IMR-90 (cell line): ENCODE measurements at regions not wholly inside any gene's neighbourhood (a gene's known extent, or its start where the extent isn't known, plus 50 kb on each side); places are given as distances from the start of the nearest gene placed in this dataset.

Experiments used
- ATAC-seq: fragments of 200-7000 bp; cut with Tn5 transposase; 2 replicates; pipeline ENCODE4 v1.9.1; 2020; ENCODE audit warnings: low read depth, mild to moderate bottlenecking, moderate library complexity
- BruUV-seq: library from RNA; stranded (reverse); fragments of 400-500 nt; replicated peaks from 2 replicates; lab custom pipeline; 2021; lab: Mats Ljungman, UMichigan
- CTCF ChIA-PET: fragments of 300-600 bp; formaldehyde crosslinking; extraction: SDS; loops from one replicate; lab custom pipeline; 2021; ENCODE audit warnings: antibody characterized with exemption; lab: Yijun Ruan, JAX
- POLR2A ChIA-PET: fragments of 300-600 bp; sonication (Branson Sonifier 250); formaldehyde crosslinking; loops from one replicate; lab custom pipeline; 2022; ENCODE audit warnings: antibody characterized with exemption; ENCODE audit not compliant: unreplicated experiment; lab: Charles Lee
- DNase-seq: peaks from one replicate; pipeline ENCODE4 v3.0.0; 2013
- H2AFZ ChIP-seq: replicated peaks from 2 replicates; pipeline ENCODE3; 2013; ENCODE audit warnings: low read length, mild to moderate bottlenecking; ENCODE audit not compliant: poor library complexity
- H2AK5ac ChIP-seq: 2 replicates; pipeline ENCODE4 v1.6.1; 2013; ENCODE audit warnings: low read depth, low read length, inconsistent platforms
- H2AK9ac ChIP-seq: replicated peaks from 2 replicates; pipeline ENCODE3; 2013; ENCODE audit warnings: mild to moderate bottlenecking, low read depth, low read length, moderate library complexity; ENCODE audit not compliant: poor library complexity
- H2BK120ac ChIP-seq: 2 replicates; pipeline ENCODE4 v1.6.1; 2013; ENCODE audit warnings: low read depth, low read length, inconsistent platforms
- H2BK15ac ChIP-seq: 3 replicates; pipeline ENCODE4 v1.6.1; 2013; ENCODE audit warnings: low read depth, low read length, inconsistent platforms
- H2BK20ac ChIP-seq: 2 replicates; pipeline ENCODE4 v1.6.1; 2013; ENCODE audit warnings: low read depth, mild to moderate bottlenecking, inconsistent platforms, low read length, moderate library complexity
- H2BK5ac ChIP-seq: 2 replicates; pipeline ENCODE4 v1.6.1; 2013; ENCODE audit warnings: mild to moderate bottlenecking, low read depth, low read length, inconsistent platforms; ENCODE audit not compliant: poor library complexity, severe bottlenecking
- H3K14ac ChIP-seq: replicated peaks from 2 replicates; pipeline ENCODE4 v1.6.1; 2013; ENCODE audit warnings: low read depth, low read length, inconsistent platforms
- H3K18ac ChIP-seq: 2 replicates; pipeline ENCODE4 v1.6.1; 2013; ENCODE audit warnings: low read depth, low read length, control low read depth
- H3K23ac ChIP-seq: 2 replicates; pipeline ENCODE4 v1.6.1; 2013; ENCODE audit warnings: low read depth, low read length, inconsistent platforms
- H3K27ac ChIP-seq: 2 replicates; pipeline ENCODE4 v1.5.1; 2013; ENCODE audit warnings: mild to moderate bottlenecking, control low read depth, low read length; ENCODE audit not compliant: insufficient read depth
- H3K27me3 ChIP-seq: 2 replicates; pipeline ENCODE4 v1.6.1; 2013; ENCODE audit warnings: low read length; ENCODE audit not compliant: control insufficient read depth, insufficient read depth
- H3K36me3 ChIP-seq: 2 replicates; pipeline ENCODE4 v1.6.1; 2013; ENCODE audit warnings: low read length, mixed read lengths; ENCODE audit not compliant: control insufficient read depth, insufficient read depth
- H3K4ac ChIP-seq: 2 replicates; pipeline ENCODE4 v1.6.1; 2013; ENCODE audit warnings: low read depth, low read length, inconsistent platforms
- H3K4me1 ChIP-seq: 2 replicates; pipeline ENCODE4 v1.6.1; 2013; ENCODE audit warnings: low read length, mixed read lengths; ENCODE audit not compliant: control insufficient read depth, insufficient read depth
- H3K4me2 ChIP-seq: 2 replicates; pipeline ENCODE4 v1.6.1; 2013; ENCODE audit warnings: low read depth, mild to moderate bottlenecking, control low read depth, low read length, moderate library complexity
- H3K4me3 ChIP-seq: 2 replicates; pipeline ENCODE4 v1.5.1; 2013; ENCODE audit warnings: low read depth, mild to moderate bottlenecking, control low read depth, low read length, moderate library complexity; ENCODE audit not compliant: insufficient read depth
- H3K56ac ChIP-seq: 2 replicates; pipeline ENCODE4 v1.6.1; 2013; ENCODE audit warnings: low read length, inconsistent platforms; ENCODE audit not compliant: insufficient read depth; ENCODE audit errors: extremely low read depth
- H3K79me1 ChIP-seq, 2 experiments: 2 replicates each; pipeline ENCODE4 v1.6.1; 2013; ENCODE audit warnings: low read length in 2 of 2, inconsistent platforms in 1 of 2, low read depth in 1 of 2
- H3K9ac ChIP-seq: 2 replicates; pipeline ENCODE4 v1.6.1; 2013; ENCODE audit warnings: low read depth, low read length, control low read depth
- H3K9me1 ChIP-seq: 2 replicates; pipeline ENCODE4 v1.6.1; 2013; ENCODE audit warnings: low read length, inconsistent platforms; ENCODE audit not compliant: insufficient read depth
- H3K9me3 ChIP-seq: 2 replicates; pipeline ENCODE4 v1.6.1; 2013; ENCODE audit warnings: low read length; ENCODE audit not compliant: control insufficient read depth, insufficient read depth
- H4K20me1 ChIP-seq: 2 replicates; pipeline ENCODE4 v1.6.1; 2013; ENCODE audit warnings: low read length, inconsistent platforms; ENCODE audit not compliant: insufficient read depth
- H4K5ac ChIP-seq: 2 replicates; pipeline ENCODE4 v1.6.1; 2013; ENCODE audit warnings: mild to moderate bottlenecking, low read depth, low read length, control low read depth
- H4K8ac ChIP-seq, 2 experiments: 2 replicates each; pipeline ENCODE4 v1.6.1; 2013; ENCODE audit warnings: low read depth in 2 of 2, low read length in 2 of 2, control low read depth in 1 of 2, inconsistent platforms in 1 of 2
- H4K91ac ChIP-seq: 2 replicates; pipeline ENCODE4 v1.6.1; 2013; ENCODE audit warnings: low read depth, low read length, inconsistent platforms; ENCODE audit not compliant: insufficient read depth
- BHLHE40 ChIP-seq: fragments of 150-350 bp; IDR thresholded peaks from 2 replicates; pipeline ENCODE4 v1.6.1; 2016; ENCODE audit warnings: mild to moderate bottlenecking, low read depth, low read length
- CEBPB ChIP-seq: IDR thresholded peaks from 2 replicates; pipeline ENCODE4 v1.6.1; 2012; ENCODE audit warnings: low read depth, low read length, improper control_type of control experiment
- FOS ChIP-seq: fragments of 150-350 bp; IDR thresholded peaks from 2 replicates; pipeline ENCODE4 v1.6.1; 2016; ENCODE audit warnings: low read depth, low read length
- MAZ ChIP-seq: IDR thresholded peaks from 2 replicates; pipeline ENCODE4 v1.6.1; 2012; ENCODE audit warnings: low read depth, mild to moderate bottlenecking, low read length, improper control_type of control experiment, moderate library complexity, borderline replicate concordance
- MXI1 ChIP-seq: IDR thresholded peaks from 2 replicates; pipeline ENCODE4 v1.6.1; 2012; ENCODE audit warnings: low read depth, mild to moderate bottlenecking, low read length, moderate library complexity, borderline replicate concordance
- RCOR1 ChIP-seq: IDR thresholded peaks from 2 replicates; pipeline ENCODE4 v1.6.1; 2012; ENCODE audit warnings: mild to moderate bottlenecking, low read length, improper control_type of control experiment; ENCODE audit not compliant: insufficient replicate concordance
- WGBS, 2 experiments: methylation state at CpG; one replicate each; pipeline versions ENCODE4 v1.1.5 to v1.1.7; 2013; ENCODE audit warnings: missing lambda C conversion rate in 2 of 2; ENCODE audit not compliant: insufficient read length in 1 of 2; ENCODE audit errors: extremely low coverage in 2 of 2; 5-methylcytosine and 5-hydroxymethylcytosine counted together
- dilution Hi-C: fragments of 300-500 bp; cut with HindIII; formaldehyde crosslinking; loops from one replicate; pipeline ENCODE4 v1.14.3; 2018; ENCODE audit warnings: low sequenced_read_pairs; ENCODE audit not compliant: unreplicated experiment
- in situ Hi-C: fragments of 300-500 bp; cut with MboI; formaldehyde crosslinking; loops from 3 replicates; pipeline ENCODE4 v1.14.3; 2019; ENCODE audit warnings: low sequenced_read_pairs, inconsistent platforms, mixed read lengths
- intact Hi-C: fragments of 100-400 bp; cut with micrococcal nuclease; formaldehyde crosslinking; loops from 2 replicates; pipeline ENCODE4 v1.10.0; 2022
- TF ChIP-seq, protein P1 (sequence below): conservative IDR thresholded peaks from 2 replicates; pipeline ENCODE4 v1.5.1; 2012; ENCODE audit warnings: mild to moderate bottlenecking, low read depth, low read length, improper control_type of control experiment

DNA sequence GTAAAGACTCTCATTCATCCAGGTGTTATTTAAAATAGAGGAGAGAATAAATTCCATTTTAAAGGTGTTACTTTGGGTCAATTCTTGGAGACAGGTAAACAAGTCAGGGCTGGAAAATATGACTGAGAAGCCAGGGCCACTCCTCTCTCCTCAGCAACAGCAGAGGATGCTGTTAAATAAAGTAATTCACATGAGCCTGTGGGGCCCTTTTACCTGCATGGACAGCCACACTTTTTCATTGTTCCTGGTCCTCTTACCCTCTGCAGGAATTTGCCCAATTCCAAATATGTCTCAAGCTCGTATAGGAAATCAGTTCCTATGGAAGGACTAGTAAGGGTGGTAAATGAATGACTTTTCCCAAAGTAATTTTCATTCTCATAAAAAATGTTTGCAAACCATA is 420.1 kb upstream of the KLF6 start:
- no peak overlapping the region for H3K18ac ChIP-seq
- no peaks in the 10 kb centered on the region for H3K9me3 ChIP-seq
- DNase-seq (no peak), ATAC-seq (no peak)
- no peak overlapping the region for H3K4me2 ChIP-seq
- H3K4me3 ChIP-seq: no peak overlapping the region
- WGBS, 2 experiments: no CpG with 5 or more reads among the region's 1 CpG
- H3K79me1 ChIP-seq: no peaks in the 10 kb centered on the region
- H4K5ac ChIP-seq: no peak overlapping the region
- H3K36me3 ChIP-seq: no peaks in the 10 kb centered on the region
- no peak overlapping the region for H2AFZ ChIP-seq
- H3K27ac ChIP-seq: no peak overlapping the region
- no peak overlapping the region for H3K9ac ChIP-seq
- no peak overlapping the region for H2BK5ac ChIP-seq
- dilution Hi-C loops: no loop called here
- H4K91ac ChIP-seq: no peak overlapping the region
- TF ChIP-seq MXI1: no peak
- TF ChIP-seq, protein P1, sequence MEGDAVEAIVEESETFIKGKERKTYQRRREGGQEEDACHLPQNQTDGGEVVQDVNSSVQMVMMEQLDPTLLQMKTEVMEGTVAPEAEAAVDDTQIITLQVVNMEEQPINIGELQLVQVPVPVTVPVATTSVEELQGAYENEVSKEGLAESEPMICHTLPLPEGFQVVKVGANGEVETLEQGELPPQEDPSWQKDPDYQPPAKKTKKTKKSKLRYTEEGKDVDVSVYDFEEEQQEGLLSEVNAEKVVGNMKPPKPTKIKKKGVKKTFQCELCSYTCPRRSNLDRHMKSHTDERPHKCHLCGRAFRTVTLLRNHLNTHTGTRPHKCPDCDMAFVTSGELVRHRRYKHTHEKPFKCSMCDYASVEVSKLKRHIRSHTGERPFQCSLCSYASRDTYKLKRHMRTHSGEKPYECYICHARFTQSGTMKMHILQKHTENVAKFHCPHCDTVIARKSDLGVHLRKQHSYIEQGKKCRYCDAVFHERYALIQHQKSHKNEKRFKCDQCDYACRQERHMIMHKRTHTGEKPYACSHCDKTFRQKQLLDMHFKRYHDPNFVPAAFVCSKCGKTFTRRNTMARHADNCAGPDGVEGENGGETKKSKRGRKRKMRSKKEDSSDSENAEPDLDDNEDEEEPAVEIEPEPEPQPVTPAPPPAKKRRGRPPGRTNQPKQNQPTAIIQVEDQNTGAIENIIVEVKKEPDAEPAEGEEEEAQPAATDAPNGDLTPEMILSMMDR: no peak
- no peak for TF ChIP-seq FOS
- TF ChIP-seq CEBPB: no peak
- TF ChIP-seq BHLHE40: no peak
- no peak for TF ChIP-seq RCOR1
- TF ChIP-seq MAZ: no peak
- POLR2A ChIA-PET: no interaction called here
- no peak overlapping the region for H2BK20ac ChIP-seq
- no peaks in the 10 kb centered on the region for H3K4me1 ChIP-seq
- no peak overlapping the region for H3K4ac ChIP-seq
- no peaks in the 10 kb centered on the region for H3K9me1 ChIP-seq
- no peaks in the 10 kb centered on the region for H3K27me3 ChIP-seq
- in situ Hi-C loops: no loop called here
- CTCF ChIA-PET: no interaction called here
- H2AK5ac ChIP-seq: no peak overlapping the region
- H3K14ac ChIP-seq: no peak overlapping the region
- no peak overlapping the region for H4K8ac ChIP-seq
- no peak overlapping the region for H2BK15ac ChIP-seq
- intact Hi-C loops: no loop called here
- H2BK120ac ChIP-seq: no peak overlapping the region
- no TSS peak for BruUV-seq
- H4K20me1 ChIP-seq: no peaks in the 10 kb centered on the region
- no peak overlapping the region for H3K23ac ChIP-seq
- no peak overlapping the region for H3K56ac ChIP-seq
- no peak overlapping the region for H2AK9ac ChIP-seq
